Uterus (tissue), 3 donors: ENCODE measurements at regions not wholly inside any gene's neighbourhood (a gene's known extent, or its start where the extent isn't known, plus 50 kb on each side); places are given as distances from the start of the nearest gene placed in this dataset.

Source experiments
- DNase-seq, 2 donors: peaks; one replicate each; pipeline ENCODE4 v3.0.0-alpha.2; 2019 to 2020
- H3K27ac ChIP-seq, 2 donors: fragments of 200-600 bp; sonication (generic); 1 replicate in 1 of 2; 2 replicates in 1 of 2; pipeline ENCODE4 v1.5.1; 2016 to 2018
- H3K27me3 ChIP-seq, 2 donors: fragments of 200-600 bp; sonication (generic); one replicate each; pipeline ENCODE4 v1.5.1; 2018 to 2019; ENCODE audit warnings: control low read depth in 1 of 2
- H3K36me3 ChIP-seq, 2 donors: fragments of 200-600 bp; sonication (generic); one replicate each; pipeline ENCODE4 v1.5.1; 2019; ENCODE audit warnings: control low read depth in 1 of 2
- H3K4me1 ChIP-seq, 2 donors: fragments of 200-600 bp; sonication (generic); one replicate each; pipeline ENCODE4 v1.5.1; 2018 to 2019; ENCODE audit warnings: control low read depth in 1 of 2
- H3K4me3 ChIP-seq, 2 donors: fragments of 200-600 bp; sonication (generic); 1 replicate in 1 of 2; 2 replicates in 1 of 2; pipeline ENCODE4 v1.5.1; 2018 to 2019; ENCODE audit warnings: mild to moderate bottlenecking in 1 of 2
- H3K9me3 ChIP-seq, 2 donors: fragments of 200-600 bp; sonication (generic); one replicate each; pipeline ENCODE4 v1.5.1; 2019; ENCODE audit warnings: control low read depth in 1 of 2
- CTCF ChIP-seq, 4 experiments: fragments of 200-600 bp in 2 of 4; fragments of 450-650 bp in 2 of 4; sonication (generic) in 2 of 4; IDR thresholded peaks; one replicate each; pipeline ENCODE4 v1.5.1; 2016 to 2019; ENCODE audit warnings: antibody characterized with exemption in 4 of 4, mild to moderate bottlenecking in 2 of 4, moderate library complexity in 1 of 4
- POLR2A ChIP-seq, 2 donors: fragments of 450-650 bp; IDR thresholded peaks; one replicate each; pipeline ENCODE4 v1.6.1; 2016; ENCODE audit warnings: antibody characterized with exemption in 2 of 2, mild to moderate bottlenecking in 1 of 2, moderate library complexity in 1 of 2
- intact Hi-C: fragments of 100-400 bp; cut with DNase I; formaldehyde crosslinking; loops from one replicate; pipeline ENCODE4 v1.15.1; 2023; ENCODE audit warnings: low total_unique reads
- donor health status: DM: yes; HTN: yes; CAD: no.

DNA sequence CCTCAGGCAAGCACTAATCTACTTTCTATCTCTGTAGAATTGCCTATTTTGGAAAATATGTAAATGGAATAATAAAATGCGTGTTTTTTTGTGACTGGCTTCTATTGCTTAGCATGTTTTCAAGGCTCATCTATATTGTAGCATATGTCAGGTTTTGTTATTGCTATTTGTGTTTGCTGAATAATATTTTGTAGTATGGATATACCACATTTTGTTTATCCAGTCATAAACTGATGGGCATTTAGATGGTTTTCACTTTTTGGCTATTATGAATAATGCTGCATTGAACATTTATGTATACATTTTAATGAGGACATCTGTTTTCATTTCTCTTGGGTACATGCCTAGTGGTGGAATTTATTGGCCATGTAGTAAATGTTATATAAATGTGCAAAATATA is 183.3 kb upstream of the ZP4 start:
- TF ChIP-seq CTCF (IDR thresholded peaks at IDR 0.05) = no peak
- TF ChIP-seq POLR2A (IDR thresholded peaks at IDR 0.05) = no peak
- Histone ChIP-seq H3K9me3 (no peaks in the 10 kb centered on the region), H3K27me3 (no peaks in the 10 kb centered on the region), H3K4me1 (no peaks in the 10 kb centered on the region), H3K4me3 (no peak overlapping the region), H3K36me3 (no peaks in the 10 kb centered on the region), H3K27ac (no peak overlapping the region)
- no peak for DNase-seq
- intact Hi-C loops = no loop called here

DNA sequence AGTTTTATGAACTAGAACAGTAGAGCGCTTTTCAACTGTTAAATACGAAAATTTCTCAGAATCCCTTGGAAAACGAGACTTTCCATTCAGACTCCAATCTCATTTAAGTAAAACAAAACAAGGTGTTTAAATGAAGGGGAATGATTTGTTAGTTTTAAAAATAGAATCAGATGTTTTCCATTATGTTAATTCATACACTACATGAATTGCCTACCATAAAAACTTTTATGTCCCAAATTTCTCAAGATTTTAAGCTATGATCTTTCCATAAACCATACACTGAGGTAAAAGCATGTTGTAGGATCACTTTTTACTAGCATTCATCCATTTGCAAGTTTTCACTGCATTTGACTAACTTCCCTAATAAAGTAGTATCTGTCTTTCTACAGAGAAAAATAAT is 180.3 kb upstream of the ZP4 start:
- H3K4me1 ChIP-seq = no peaks in the 10 kb centered on the region
- H3K36me3 ChIP-seq = no peaks in the 10 kb centered on the region
- H3K27ac ChIP-seq = no peak overlapping the region
- no peak overlapping the region for H3K4me3 ChIP-seq
- intact Hi-C loops = no loop called here
- TF ChIP-seq POLR2A (IDR thresholded peaks at IDR 0.05) (no peak), CTCF (IDR thresholded peaks at IDR 0.05) (no peak)
- no peak for DNase-seq
- no peaks in the 10 kb centered on the region for H3K27me3 ChIP-seq
- H3K9me3 ChIP-seq = no peaks in the 10 kb centered on the region

GRCh38 chr1:238063454-238063853 is 172.7 kb upstream of the ZP4 start:
- H3K9me3 ChIP-seq = no peaks in the 10 kb centered on the region
- DNase-seq = no peak
- H3K36me3 ChIP-seq = no peaks in the 10 kb centered on the region
- H3K27me3 ChIP-seq = no peaks in the 10 kb centered on the region
- no peaks in the 10 kb centered on the region for H3K4me1 ChIP-seq
- H3K27ac ChIP-seq = no peak overlapping the region
- H3K4me3 ChIP-seq = no peak overlapping the region
- TF ChIP-seq CTCF (IDR thresholded peaks at IDR 0.05) (no peak), POLR2A (IDR thresholded peaks at IDR 0.05) (no peak)
- intact Hi-C loops = no loop called here

GRCh38 chr1:238061967-238062613 is 171.4 kb upstream of the ZP4 start:
- H3K4me1 ChIP-seq = no peaks in the 10 kb centered on the region
- H3K9me3 ChIP-seq = no peaks in the 10 kb centered on the region
- H3K36me3 ChIP-seq = no peaks in the 10 kb centered on the region
- no peak overlapping the region for H3K27ac ChIP-seq
- H3K27me3 ChIP-seq = no peaks in the 10 kb centered on the region
- intact Hi-C loops = no loop called here
- TF ChIP-seq POLR2A (IDR thresholded peaks at IDR 0.05) = no peak
- TF ChIP-seq CTCF (IDR thresholded peaks at IDR 0.05) = no peak
- no peak for DNase-seq
- H3K4me3 ChIP-seq = no peak overlapping the region

GRCh38 chr1:238060061-238060460 is 169.3 kb upstream of the ZP4 start:
- H3K4me3 ChIP-seq = no peak overlapping the region
- no peak for TF ChIP-seq CTCF (IDR thresholded peaks at IDR 0.05)
- no peak for TF ChIP-seq POLR2A (IDR thresholded peaks at IDR 0.05)
- H3K27me3 ChIP-seq = no peaks in the 10 kb centered on the region
- intact Hi-C loops = no loop called here
- no peak for DNase-seq
- H3K36me3 ChIP-seq = no peaks in the 10 kb centered on the region
- no peak overlapping the region for H3K27ac ChIP-seq
- H3K4me1 ChIP-seq = no peaks in the 10 kb centered on the region
- no peaks in the 10 kb centered on the region for H3K9me3 ChIP-seq
